Prostate gland (tissue), 2 donors: ENCODE measurements at regions not wholly inside any gene's neighbourhood (a gene's known extent, or its start where the extent isn't known, plus 50 kb on each side); places are given as distances from the start of the nearest gene placed in this dataset.

Source experiments
- DNase-seq: peaks from one replicate; pipeline ENCODE4 v3.0.0-alpha.2; 2019; ENCODE audit warnings: low spot score
- H3K27ac ChIP-seq, 2 donors: fragments of 200-600 bp; sonication (generic); 2 replicates each; pipeline ENCODE4 v1.5.1; 2017 to 2019
- H3K27me3 ChIP-seq: fragments of 200-600 bp; sonication (generic); replicated peaks from 2 replicates; pipeline ENCODE4 v1.5.1; 2019; ENCODE audit not compliant: insufficient read depth
- H3K36me3 ChIP-seq, 2 donors: fragments of 200-600 bp; sonication (generic); 1 replicate in 1 of 2; 2 replicates in 1 of 2; pipeline versions ENCODE4 v1.5.1 to v1.8.1; 2017 to 2019
- H3K4me1 ChIP-seq: fragments of 200-600 bp; sonication (generic); replicated peaks from 2 replicates; pipeline ENCODE4 v1.5.1; 2019
- H3K4me3 ChIP-seq, 2 donors: fragments of 200-600 bp; sonication (generic); 2 replicates each; pipeline ENCODE4 v1.5.1; 2017 to 2019
- H3K9me3 ChIP-seq: fragments of 200-600 bp; sonication (generic); 2 replicates; pipeline ENCODE4 v1.5.1; 2017
- CTCF ChIP-seq, 4 experiments: fragments of 200-600 bp in 2 of 4; fragments of 450-650 bp in 2 of 4; sonication (generic) in 2 of 4; IDR thresholded peaks; 1 replicate in 3 of 4; 2 replicates in 1 of 4; pipeline ENCODE4 v1.5.1; 2016 to 2019; ENCODE audit warnings: antibody characterized with exemption in 4 of 4, mild to moderate bottlenecking in 2 of 4, moderate library complexity in 2 of 4
- POLR2A ChIP-seq: fragments of 450-650 bp; IDR thresholded peaks from one replicate; pipeline ENCODE4 v1.6.1; 2016; ENCODE audit warnings: antibody characterized with exemption, mild to moderate bottlenecking
- POLR2AphosphoS5 ChIP-seq: sonication (generic); formaldehyde crosslinking; IDR thresholded peaks from one replicate; pipeline ENCODE4 v1.6.1; 2017; ENCODE audit warnings: antibody characterized with exemption
- WGBS: methylation state at CpG from one replicate; pipeline ENCODE4 v1.1.5; 2018; 5-methylcytosine and 5-hydroxymethylcytosine counted together
- intact Hi-C: fragments of 100-400 bp; cut with DNase I; formaldehyde crosslinking; loops from one replicate; pipeline ENCODE4 v1.14.2; 2022

DNA sequence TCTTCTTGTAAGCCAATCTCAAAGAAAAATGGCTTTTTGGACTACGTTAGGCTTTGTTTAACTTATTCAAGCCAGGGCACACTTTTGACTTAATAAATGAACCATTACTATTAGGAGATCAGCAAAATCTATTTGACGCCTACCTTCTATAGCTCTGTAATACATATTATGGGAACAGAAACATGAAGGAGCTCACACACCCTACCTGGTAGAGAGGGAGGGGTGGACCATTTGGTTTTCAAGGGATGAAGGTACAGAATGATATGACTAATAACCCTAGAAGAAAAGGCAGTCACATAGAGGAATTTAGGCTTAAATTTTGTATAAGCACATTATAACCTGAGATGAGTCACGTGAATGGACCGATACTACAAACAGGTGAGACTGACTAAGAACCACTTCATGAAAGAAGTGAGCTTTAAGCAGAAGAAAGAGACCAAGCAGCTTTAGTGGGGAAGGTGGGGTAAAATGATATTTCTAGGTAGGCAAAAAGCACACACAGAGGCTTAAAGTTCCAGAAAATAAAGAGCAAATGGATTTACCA, 106.8 kb upstream of the CTTNBP2 start:
- intact Hi-C loops = no loop called here
- Histone ChIP-seq H3K27ac (no peak overlapping the region), H3K9me3 (no peaks in the 10 kb centered on the region), H3K36me3 (no peaks in the 10 kb centered on the region), H3K4me3 (no peak overlapping the region), H3K4me1 (no peaks in the 10 kb centered on the region), H3K27me3 (no peaks in the 10 kb centered on the region)
- 80% methylated on average over 4 of the region's 4 CpGs for WGBS
- no peak for DNase-seq
- TF ChIP-seq POLR2A = no peak
- TF ChIP-seq POLR2AphosphoS5 = no peak

DNA sequence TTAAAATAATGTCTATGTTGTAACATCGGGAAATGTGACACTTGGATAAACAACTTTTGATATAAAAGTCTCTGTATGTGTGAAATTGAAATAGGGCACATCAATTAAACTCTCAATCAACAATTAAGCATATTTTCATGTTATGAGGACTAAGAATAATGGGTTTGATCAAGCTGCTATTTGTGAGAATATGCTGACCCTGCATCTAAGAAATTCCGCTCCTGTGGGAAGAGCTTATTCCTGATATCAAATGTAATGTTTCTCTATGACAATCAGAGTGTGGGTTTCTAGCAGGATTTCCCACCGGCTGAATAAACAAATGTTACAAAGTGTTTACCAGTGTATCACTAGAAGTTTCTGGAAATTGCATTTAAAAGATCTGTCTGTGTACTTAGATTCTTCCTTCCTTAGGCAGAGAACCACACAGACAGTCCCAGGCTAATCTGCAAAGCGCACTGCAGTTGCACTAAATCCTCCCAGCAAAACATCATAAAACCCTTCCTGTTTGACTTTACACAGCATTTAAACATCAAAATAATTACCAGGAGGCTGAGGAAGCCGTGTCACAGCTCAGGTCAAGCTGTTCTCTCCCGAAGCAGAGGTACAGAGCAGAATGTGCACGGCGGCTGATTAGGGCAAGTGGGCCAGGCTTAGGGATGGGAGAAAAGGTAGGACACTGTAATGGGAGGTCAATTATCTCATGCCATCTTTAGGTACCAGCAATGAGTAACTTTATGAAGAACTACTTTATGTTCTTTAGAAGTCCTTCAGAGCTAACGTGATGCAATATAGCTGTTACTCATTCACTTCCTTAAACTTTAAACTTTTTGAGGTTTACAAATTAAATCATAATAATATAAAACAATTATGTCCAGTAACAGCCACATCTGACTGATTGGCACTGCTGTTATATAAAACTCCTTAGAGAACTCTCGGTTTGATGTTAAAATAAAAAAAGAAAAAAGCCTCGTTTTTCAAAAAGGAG, 109.1 kb upstream of the CTTNBP2 start:
- Histone ChIP-seq H3K27me3 (no peaks in the 10 kb centered on the region), H3K27ac (no peak overlapping the region), H3K36me3 (no peaks in the 10 kb centered on the region), H3K4me3 (no peak overlapping the region), H3K9me3 (no peaks in the 10 kb centered on the region), H3K4me1 (no peaks in the 10 kb centered on the region)
- WGBS = 38% methylated on average over 11 of the region's 11 CpGs
- no peak for DNase-seq
- TF ChIP-seq CTCF (IDR thresholded peaks at IDR 0.05) (no peak), POLR2A (no peak), POLR2AphosphoS5 (no peak)
- intact Hi-C loops = no loop called here

DNA sequence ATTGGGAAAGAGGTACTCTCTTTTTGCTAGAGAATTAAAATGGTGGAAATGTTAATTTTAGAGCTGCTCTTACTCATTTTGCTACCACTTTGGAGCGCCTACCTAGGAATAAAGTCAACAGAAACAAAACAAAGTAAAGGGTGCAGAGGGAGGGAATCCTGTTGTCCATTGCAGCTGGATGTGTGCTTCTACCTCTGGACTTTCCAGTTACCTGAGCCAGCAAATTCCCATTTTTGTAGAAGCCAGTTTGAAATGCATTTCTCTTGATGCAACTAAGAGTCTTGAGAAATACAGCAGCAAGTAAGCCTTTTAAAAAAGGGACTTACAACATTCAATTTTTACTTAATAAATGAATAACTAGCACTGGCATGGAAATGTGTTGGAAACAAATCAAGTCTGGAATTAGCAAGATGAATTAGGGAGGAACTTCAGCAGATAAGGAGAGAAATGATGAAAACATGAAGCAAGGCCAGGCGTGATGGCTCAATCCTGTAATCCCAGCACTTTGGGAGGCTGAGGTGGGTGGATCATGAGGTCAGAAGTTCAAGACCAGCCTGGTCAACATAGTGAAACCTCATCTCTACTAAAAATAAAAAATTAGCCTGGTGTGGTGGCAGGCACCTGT, 113.5 kb upstream of the CTTNBP2 start:
- no peaks in the 10 kb centered on the region for H3K4me1 ChIP-seq
- no peaks in the 10 kb centered on the region for H3K36me3 ChIP-seq
- DNase-seq = no peak
- no peaks in the 10 kb centered on the region for H3K27me3 ChIP-seq
- no peak overlapping the region for H3K4me3 ChIP-seq
- TF ChIP-seq POLR2AphosphoS5 (no peak), POLR2A (no peak), CTCF (IDR thresholded peaks at IDR 0.05) (no peak)
- H3K27ac ChIP-seq = no peak overlapping the region
- no peaks in the 10 kb centered on the region for H3K9me3 ChIP-seq
- intact Hi-C loops = no loop called here
- WGBS = 97% methylated on average over 2 of the region's 2 CpGs

- Histone ChIP-seq H3K4me1 (no peaks in the 10 kb centered on the region), H3K9me3 (no peaks in the 10 kb centered on the region), H3K4me3 (no peak overlapping the region), H3K36me3 (no peaks in the 10 kb centered on the region), H3K27ac (no peak overlapping the region), H3K27me3 (no peaks in the 10 kb centered on the region)
- no peak for DNase-seq
- no peak for TF ChIP-seq POLR2AphosphoS5
- TF ChIP-seq CTCF (IDR thresholded peaks at IDR 0.05) = no peak
- TF ChIP-seq POLR2A = no peak
- intact Hi-C loops = no loop called here
Measured at GRCh38 chr7:117990834-117991233, 117.6 kb upstream of the CTTNBP2 start.

GRCh38 chr7:117992635-117993376, 119.6 kb upstream of the CTTNBP2 start:
- H3K9me3 ChIP-seq = no peaks in the 10 kb centered on the region
- intact Hi-C loops = no loop called here
- no peaks in the 10 kb centered on the region for H3K27me3 ChIP-seq
- no peaks in the 10 kb centered on the region for H3K4me1 ChIP-seq
- H3K4me3 ChIP-seq = no peak overlapping the region
- no peaks in the 10 kb centered on the region for H3K36me3 ChIP-seq
- no peak for DNase-seq
- WGBS = 100% methylated on average over 1 of the region's 1 CpG
- TF ChIP-seq POLR2AphosphoS5 (no peak), CTCF (IDR thresholded peaks at IDR 0.05) (no peak), POLR2A (no peak)
- H3K27ac ChIP-seq = no peak overlapping the region
